Smooth muscle cell (in vitro differentiated cells): ENCODE measurements at regions not wholly inside any gene's neighbourhood (a gene's known extent, or its start where the extent isn't known, plus 50 kb on each side); places are given as distances from the start of the nearest gene placed in this dataset.

ENCODE experiments used
- DNase-seq: peaks from one replicate; lab custom pipeline; 2025; ENCODE audit not compliant: unreplicated experiment; lab: John Stamatoyannopoulos, UW
- H2AFZ ChIP-seq: fragments of 200-600 bp; sonication (generic); 2 replicates; pipeline ENCODE4 v1.6.0; 2016; ENCODE audit warnings: antibody characterized with exemption, low read depth, mild to moderate bottlenecking
- H3F3A ChIP-seq: fragments of 200-600 bp; sonication (generic); 2 replicates; pipeline ENCODE4 v1.6.0; 2017; ENCODE audit warnings: antibody characterized with exemption, low read depth
- H3K27ac ChIP-seq: fragments of 200-600 bp; sonication (generic); 2 replicates; pipeline ENCODE4 v1.5.1; 2016; ENCODE audit warnings: low read depth, mild to moderate bottlenecking
- H3K27me3 ChIP-seq: fragments of 200-600 bp; sonication (generic); 2 replicates; pipeline ENCODE4 v1.6.1; 2016; ENCODE audit warnings: low read depth, mild to moderate bottlenecking
- H3K36me3 ChIP-seq: fragments of 200-600 bp; sonication (generic); 2 replicates; pipeline ENCODE4 v1.5.1; 2016; ENCODE audit warnings: low read depth
- H3K4me1 ChIP-seq: fragments of 200-600 bp; sonication (generic); 2 replicates; pipeline ENCODE4 v1.5.1; 2016; ENCODE audit warnings: low read depth
- H3K4me2 ChIP-seq: fragments of 200-600 bp; sonication (generic); 2 replicates; pipeline ENCODE4 v1.6.0; 2016; ENCODE audit warnings: mild to moderate bottlenecking
- H3K4me3 ChIP-seq: fragments of 200-600 bp; sonication (generic); 2 replicates; pipeline ENCODE4 v1.5.1; 2016; ENCODE audit warnings: mild to moderate bottlenecking
- H3K79me2 ChIP-seq: fragments of 200-600 bp; sonication (generic); 2 replicates; pipeline ENCODE4 v1.6.0; 2016; ENCODE audit warnings: low read depth, mild to moderate bottlenecking
- H3K9ac ChIP-seq: fragments of 200-600 bp; sonication (generic); 2 replicates; pipeline ENCODE4 v1.6.0; 2016; ENCODE audit warnings: low read depth
- H3K9me3 ChIP-seq: fragments of 200-600 bp; sonication (generic); replicated peaks from 2 replicates; pipeline ENCODE4 v1.5.1; 2016; ENCODE audit warnings: low read depth
- H4K20me1 ChIP-seq: fragments of 200-600 bp; sonication (generic); 2 replicates; pipeline ENCODE4 v1.6.0; 2016; ENCODE audit warnings: low read depth
- WGBS: methylation state at CpG from one replicate; pipeline ENCODE4 v1.1.7; 2016; ENCODE audit warnings: low lambda C conversion rate; 5-methylcytosine and 5-hydroxymethylcytosine counted together
- TF ChIP-seq, protein P1 (sequence below): fragments of 200-600 bp; sonication (generic); IDR thresholded peaks from 2 replicates; pipeline ENCODE4 v1.5.1; 2017; ENCODE audit warnings: borderline replicate concordance, mild to moderate bottlenecking, antibody characterized with exemption; ENCODE audit not compliant: insufficient read depth, poor library complexity, severe bottlenecking

DNA sequence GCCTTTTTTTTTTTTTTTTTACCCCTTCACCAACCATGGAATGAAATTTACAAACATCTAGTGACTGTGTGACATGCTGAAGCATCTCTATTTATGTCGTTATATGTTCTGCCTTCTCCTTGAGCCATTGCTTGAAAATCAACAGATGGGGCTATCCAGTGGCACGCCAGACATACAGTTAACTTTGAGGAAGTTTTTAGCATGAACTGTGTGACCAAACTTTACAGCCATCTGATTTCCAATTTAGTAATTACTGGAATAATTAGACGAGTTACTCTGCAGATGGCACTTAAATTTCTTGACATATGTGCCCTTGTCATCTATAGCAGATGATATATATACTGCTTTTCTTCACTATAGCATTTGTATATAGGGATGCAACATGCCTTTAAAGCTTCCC is 192.1 kb downstream of the SNAPC1 start:
- no peak overlapping the region for H3K27ac ChIP-seq
- H3K9ac ChIP-seq, result no peak overlapping the region
- H3K4me3 ChIP-seq, result no peak overlapping the region
- H3K27me3 ChIP-seq, result no peaks in the 10 kb centered on the region
- WGBS, result 90% methylated on average over 3 of the region's 3 CpGs
- H3K4me1 ChIP-seq, result no peaks in the 10 kb centered on the region
- DNase-seq, result no peak
- no peaks in the 10 kb centered on the region for H3K79me2 ChIP-seq
- no peak overlapping the region for H3K4me2 ChIP-seq
- H3F3A ChIP-seq, result no peaks in the 10 kb centered on the region
- H2AFZ ChIP-seq, result no peak overlapping the region
- H3K9me3 ChIP-seq, result peaks cover 5% of the 10 kb centered on the region
- H3K36me3 ChIP-seq, result peaks cover 4% of the 10 kb centered on the region
- no peaks in the 10 kb centered on the region for H4K20me1 ChIP-seq
- TF ChIP-seq, protein P1, sequence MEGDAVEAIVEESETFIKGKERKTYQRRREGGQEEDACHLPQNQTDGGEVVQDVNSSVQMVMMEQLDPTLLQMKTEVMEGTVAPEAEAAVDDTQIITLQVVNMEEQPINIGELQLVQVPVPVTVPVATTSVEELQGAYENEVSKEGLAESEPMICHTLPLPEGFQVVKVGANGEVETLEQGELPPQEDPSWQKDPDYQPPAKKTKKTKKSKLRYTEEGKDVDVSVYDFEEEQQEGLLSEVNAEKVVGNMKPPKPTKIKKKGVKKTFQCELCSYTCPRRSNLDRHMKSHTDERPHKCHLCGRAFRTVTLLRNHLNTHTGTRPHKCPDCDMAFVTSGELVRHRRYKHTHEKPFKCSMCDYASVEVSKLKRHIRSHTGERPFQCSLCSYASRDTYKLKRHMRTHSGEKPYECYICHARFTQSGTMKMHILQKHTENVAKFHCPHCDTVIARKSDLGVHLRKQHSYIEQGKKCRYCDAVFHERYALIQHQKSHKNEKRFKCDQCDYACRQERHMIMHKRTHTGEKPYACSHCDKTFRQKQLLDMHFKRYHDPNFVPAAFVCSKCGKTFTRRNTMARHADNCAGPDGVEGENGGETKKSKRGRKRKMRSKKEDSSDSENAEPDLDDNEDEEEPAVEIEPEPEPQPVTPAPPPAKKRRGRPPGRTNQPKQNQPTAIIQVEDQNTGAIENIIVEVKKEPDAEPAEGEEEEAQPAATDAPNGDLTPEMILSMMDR, result no peak

GRCh38 chr14:61956517-61956916 is 194.3 kb downstream of the SNAPC1 start:
- H3K79me2 ChIP-seq, result no peaks in the 10 kb centered on the region
- WGBS, result 78% methylated on average over 1 of the region's 1 CpG
- TF ChIP-seq, protein P1, result no peak
- H2AFZ ChIP-seq, result no peak overlapping the region
- peaks cover 4% of the 10 kb centered on the region for H3K36me3 ChIP-seq
- no peak for DNase-seq
- no peaks in the 10 kb centered on the region for H4K20me1 ChIP-seq
- no peak overlapping the region for H3K4me2 ChIP-seq
- peaks cover 5% of the 10 kb centered on the region for H3K9me3 ChIP-seq
- no peak overlapping the region for H3K4me3 ChIP-seq
- H3F3A ChIP-seq, result no peaks in the 10 kb centered on the region
- H3K27me3 ChIP-seq, result no peaks in the 10 kb centered on the region
- no peaks in the 10 kb centered on the region for H3K4me1 ChIP-seq
- H3K27ac ChIP-seq, result no peak overlapping the region
- no peak overlapping the region for H3K9ac ChIP-seq

GRCh38 chr14:61959348-61959747 is 197.1 kb downstream of the SNAPC1 start:
- peaks cover 5% of the 10 kb centered on the region for H3K9me3 ChIP-seq
- no peak overlapping the region for H3K4me2 ChIP-seq
- H3K9ac ChIP-seq, result no peak overlapping the region
- H4K20me1 ChIP-seq, result no peaks in the 10 kb centered on the region
- H3K4me1 ChIP-seq, result no peaks in the 10 kb centered on the region
- no peaks in the 10 kb centered on the region for H3F3A ChIP-seq
- no peaks in the 10 kb centered on the region for H3K27me3 ChIP-seq
- no peak overlapping the region for H2AFZ ChIP-seq
- no peak for DNase-seq
- no peak overlapping the region for H3K27ac ChIP-seq
- TF ChIP-seq, protein P1, result no peak
- H3K36me3 ChIP-seq, result peaks cover 4% of the 10 kb centered on the region
- WGBS, result 94% methylated on average over 2 of the region's 2 CpGs
- H3K4me3 ChIP-seq, result no peak overlapping the region
- H3K79me2 ChIP-seq, result no peaks in the 10 kb centered on the region

DNA sequence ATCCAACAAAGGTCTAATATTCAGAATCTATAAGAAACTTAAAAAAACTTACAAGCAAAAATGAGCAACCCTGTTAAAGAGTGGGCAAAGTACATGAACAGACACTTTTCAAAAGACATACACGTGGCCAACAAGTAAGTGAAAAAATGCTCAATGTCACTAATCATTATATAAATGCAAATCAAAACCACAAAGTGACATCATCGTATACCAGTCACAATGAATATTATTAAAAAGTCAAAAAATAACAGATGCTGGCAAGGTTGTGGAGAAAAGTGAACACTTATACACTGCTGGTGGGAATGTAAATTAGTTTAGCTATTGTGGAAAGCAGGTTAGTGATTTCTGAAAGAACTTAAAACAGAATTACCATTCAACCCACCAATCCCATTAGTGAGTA is 199.1 kb downstream of the SNAPC1 start:
- no peak for DNase-seq
- H3K4me1 ChIP-seq, result no peaks in the 10 kb centered on the region
- TF ChIP-seq, protein P1, result no peak
- no peak overlapping the region for H2AFZ ChIP-seq
- H3K4me2 ChIP-seq, result no peak overlapping the region
- H3K9ac ChIP-seq, result no peak overlapping the region
- no peak overlapping the region for H3K4me3 ChIP-seq
- H3K79me2 ChIP-seq, result no peaks in the 10 kb centered on the region
- 64% methylated on average over 2 of the region's 2 CpGs for WGBS
- H3F3A ChIP-seq, result peaks cover 10% of the 10 kb centered on the region
- no peak overlapping the region for H3K27ac ChIP-seq
- peaks cover 4% of the 10 kb centered on the region for H3K9me3 ChIP-seq
- no peaks in the 10 kb centered on the region for H4K20me1 ChIP-seq
- peaks cover 4% of the 10 kb centered on the region for H3K36me3 ChIP-seq
- no peaks in the 10 kb centered on the region for H3K27me3 ChIP-seq
